Vagina (tissue), 2 donors: ENCODE measurements at regions not wholly inside any gene's neighbourhood (a gene's known extent, or its start where the extent isn't known, plus 50 kb on each side); places are given as distances from the start of the nearest gene placed in this dataset.

Experiments used
- DNase-seq, 2 donors: peaks; one replicate each; pipeline ENCODE4 v3.0.0-alpha.2; 2017; ENCODE audit errors: extremely low spot score in 2 of 2
- H3K27ac ChIP-seq: fragments of 200-600 bp; sonication (generic); one replicate; pipeline ENCODE4 v1.5.1; 2019
- H3K27me3 ChIP-seq: fragments of 200-600 bp; sonication (generic); one replicate; pipeline ENCODE4 v1.5.1; 2019
- H3K36me3 ChIP-seq, 2 donors: fragments of 200-600 bp; sonication (generic); one replicate each; pipeline ENCODE4 v1.5.1; 2017 to 2019
- H3K4me1 ChIP-seq: fragments of 200-600 bp; sonication (generic); one replicate; pipeline ENCODE4 v1.5.1; 2019
- H3K4me3 ChIP-seq, 2 donors: fragments of 200-600 bp; sonication (generic); 1 replicate in 1 of 2; 2 replicates in 1 of 2; pipeline ENCODE4 v1.5.1; 2016 to 2019
- H3K9me3 ChIP-seq: fragments of 200-600 bp; sonication (generic); one replicate; pipeline ENCODE4 v1.5.1; 2019
- CTCF ChIP-seq, 3 experiments: fragments of 450-650 bp in 2 of 3; fragments of 200-600 bp in 1 of 3; sonication (generic) in 1 of 3; IDR thresholded peaks; one replicate each; pipeline ENCODE4 v1.5.1; 2017 to 2019; ENCODE audit warnings: antibody characterized with exemption in 3 of 3, mild to moderate bottlenecking in 2 of 3, moderate library complexity in 2 of 3
- POLR2A ChIP-seq, 2 donors: fragments of 450-650 bp; IDR thresholded peaks; one replicate each; pipeline ENCODE4 v1.6.1; 2017; ENCODE audit warnings: antibody characterized with exemption in 2 of 2, mild to moderate bottlenecking in 2 of 2, moderate library complexity in 2 of 2
- POLR2AphosphoS5 ChIP-seq, 2 donors: sonication (generic); formaldehyde crosslinking; IDR thresholded peaks; one replicate each; pipeline ENCODE4 v1.9.0; 2017; ENCODE audit warnings: antibody characterized with exemption in 2 of 2, mild to moderate bottlenecking in 2 of 2, low read depth in 1 of 2; ENCODE audit not compliant: insufficient read depth in 1 of 2
- intact Hi-C: fragments of 100-400 bp; cut with DNase I; formaldehyde crosslinking; loops from one replicate; pipeline ENCODE4 v1.15.1; 2023

- TF ChIP-seq POLR2A (IDR thresholded peaks at IDR 0.05): no peak
- no peak for TF ChIP-seq POLR2AphosphoS5 (IDR thresholded peaks at IDR 0.05; ENCODE audit: insufficient read depth in 1 of 2, low read depth in 1 of 2)
- TF ChIP-seq CTCF (IDR thresholded peaks at IDR 0.05): no peak
- H3K9me3 ChIP-seq: no peaks in the 10 kb centered on the region
- H3K36me3 ChIP-seq: no peaks in the 10 kb centered on the region
Observed at GRCh38 chr11:34830648-34831047, 85.5 kb downstream of the APIP start.

DNA sequence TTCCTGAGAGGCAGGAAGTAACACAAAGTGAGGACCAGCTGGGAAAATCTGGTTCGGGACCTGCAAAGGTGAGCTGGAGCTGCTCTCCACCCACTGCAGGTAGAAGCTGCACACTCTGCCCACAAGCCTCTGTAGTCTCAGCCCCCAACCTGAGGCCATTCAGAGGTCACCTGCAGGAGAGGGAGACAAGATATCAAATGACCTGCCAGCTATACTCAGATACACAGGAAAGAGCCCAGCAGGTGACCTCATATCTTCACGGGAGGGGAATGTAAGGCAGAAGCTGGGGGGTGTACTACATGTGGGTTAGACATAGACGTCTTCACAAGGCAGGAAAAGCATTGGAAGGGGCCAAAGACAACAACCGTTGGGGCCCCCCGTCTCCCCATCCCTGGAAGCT, 86.1 kb downstream of the APIP start:
- no peak for TF ChIP-seq POLR2AphosphoS5 (IDR thresholded peaks at IDR 0.05; ENCODE audit: insufficient read depth in 1 of 2, low read depth in 1 of 2)
- TF ChIP-seq CTCF (IDR thresholded peaks at IDR 0.05): no peak
- TF ChIP-seq POLR2A (IDR thresholded peaks at IDR 0.05): no peak
- intact Hi-C loops: no loop called here

More at GRCh38 chr11:34830648-34831047, 85.5 kb downstream of the APIP start:
- intact Hi-C loops: no loop called here
- Histone ChIP-seq H3K4me3 (no peak overlapping the region), H3K27me3 (no peaks in the 10 kb centered on the region), H3K27ac (no peak overlapping the region), H3K4me1 (no peaks in the 10 kb centered on the region)
- no peak for DNase-seq

GRCh38 chr11:34827228-34827627, 89.0 kb downstream of the APIP start:
- H3K4me3 ChIP-seq: no peak overlapping the region
- H3K36me3 ChIP-seq: no peaks in the 10 kb centered on the region
- H3K27ac ChIP-seq: no peak overlapping the region
- no peaks in the 10 kb centered on the region for H3K27me3 ChIP-seq
- no peaks in the 10 kb centered on the region for H3K9me3 ChIP-seq
- no peaks in the 10 kb centered on the region for H3K4me1 ChIP-seq
- TF ChIP-seq POLR2A (IDR thresholded peaks at IDR 0.05) (no peak), POLR2AphosphoS5 (IDR thresholded peaks at IDR 0.05; ENCODE audit: insufficient read depth in 1 of 2, low read depth in 1 of 2) (no peak), CTCF (IDR thresholded peaks at IDR 0.05) (no peak)
- no peak for DNase-seq
- intact Hi-C loops: no loop called here

More for the DNA sequence above, 86.1 kb downstream of the APIP start:
- H3K9me3 ChIP-seq: no peaks in the 10 kb centered on the region
- no peak overlapping the region for H3K27ac ChIP-seq
- H3K4me1 ChIP-seq: no peaks in the 10 kb centered on the region
- H3K4me3 ChIP-seq: no peak overlapping the region
- DNase-seq: no peak
- H3K36me3 ChIP-seq: no peaks in the 10 kb centered on the region
- no peaks in the 10 kb centered on the region for H3K27me3 ChIP-seq

DNA sequence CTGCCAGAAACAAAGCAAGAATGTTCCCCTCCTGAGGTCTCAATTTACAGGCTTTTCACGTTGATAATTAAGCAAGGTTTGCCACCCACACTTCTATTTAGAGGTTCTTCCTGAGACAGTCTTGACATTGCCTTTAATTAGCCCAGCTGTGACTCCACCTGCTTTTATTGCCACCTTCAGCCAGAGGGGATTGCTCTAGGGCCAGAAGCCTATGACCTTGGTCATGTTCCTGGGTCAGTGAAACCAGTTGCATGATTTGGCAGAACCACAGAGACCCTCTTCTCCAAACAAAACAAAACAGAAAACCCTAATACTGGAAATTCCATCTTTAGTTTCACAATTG, 89.8 kb downstream of the APIP start:
- Histone ChIP-seq H3K4me1 (no peaks in the 10 kb centered on the region), H3K27ac (no peak overlapping the region), H3K27me3 (no peaks in the 10 kb centered on the region), H3K4me3 (no peak overlapping the region), H3K9me3 (no peaks in the 10 kb centered on the region), H3K36me3 (no peaks in the 10 kb centered on the region)
- no peak for DNase-seq
- TF ChIP-seq POLR2AphosphoS5 (IDR thresholded peaks at IDR 0.05; ENCODE audit: insufficient read depth in 1 of 2, low read depth in 1 of 2): no peak
- TF ChIP-seq POLR2A (IDR thresholded peaks at IDR 0.05): no peak
- TF ChIP-seq CTCF (IDR thresholded peaks at IDR 0.05): no peak
- intact Hi-C loops: no loop called here

GRCh38 chr11:34825670-34826383, 90.4 kb downstream of the APIP start:
- intact Hi-C loops: no loop called here
- DNase-seq: no peak
- H3K4me1 ChIP-seq: no peaks in the 10 kb centered on the region

More at GRCh38 chr11:34825670-34826383, 90.4 kb downstream of the APIP start:
- H3K27me3 ChIP-seq: no peaks in the 10 kb centered on the region
- H3K9me3 ChIP-seq: no peaks in the 10 kb centered on the region
- H3K27ac ChIP-seq: no peak overlapping the region
- H3K4me3 ChIP-seq: no peak overlapping the region
- no peaks in the 10 kb centered on the region for H3K36me3 ChIP-seq
- TF ChIP-seq POLR2A (IDR thresholded peaks at IDR 0.05) (no peak), POLR2AphosphoS5 (IDR thresholded peaks at IDR 0.05; ENCODE audit: insufficient read depth in 1 of 2, low read depth in 1 of 2) (no peak), CTCF (IDR thresholded peaks at IDR 0.05) (no peak)
